Vagina (tissue), 2 donors: ENCODE measurements at regions not wholly inside any gene's neighbourhood (a gene's known extent, or its start where the extent isn't known, plus 50 kb on each side); places are given as distances from the start of the nearest gene placed in this dataset.

Experiments
- CTCF ChIP-seq, 3 experiments: fragments of 450-650 bp in 2 of 3; fragments of 200-600 bp in 1 of 3; sonication (generic) in 1 of 3; IDR thresholded peaks; one replicate each; pipeline ENCODE4 v1.5.1; 2017 to 2019; ENCODE audit warnings: antibody characterized with exemption in 3 of 3, mild to moderate bottlenecking in 2 of 3, moderate library complexity in 2 of 3
- POLR2A ChIP-seq, 2 donors: fragments of 450-650 bp; IDR thresholded peaks; one replicate each; pipeline ENCODE4 v1.6.1; 2017; ENCODE audit warnings: antibody characterized with exemption in 2 of 2, mild to moderate bottlenecking in 2 of 2, moderate library complexity in 2 of 2

GRCh38 chr2:215658635-215659305 is 222.9 kb upstream of the FN1 start:
- TF ChIP-seq CTCF (IDR thresholded peaks at IDR 0.05): no peak
- no peak for TF ChIP-seq POLR2A (IDR thresholded peaks at IDR 0.05)
